Raji (cell line): ENCODE measurements at regions not wholly inside any gene's neighbourhood (a gene's known extent, or its start where the extent isn't known, plus 50 kb on each side); places are given as distances from the start of the nearest gene placed in this dataset.

ENCODE experiments used
- POLR2A ChIP-seq: IDR thresholded peaks from 2 replicates; pipeline ENCODE4 v1.6.1; 2011; ENCODE audit warnings: low read depth, low read length, control low read depth; ENCODE audit not compliant: insufficient read depth

GRCh38 chr13:106344342-106344741 lies 191.1 kb downstream of the EFNB2 start:
- TF ChIP-seq POLR2A: no peak

GRCh38 chr13:106343836-106344235 lies 191.6 kb downstream of the EFNB2 start:
- TF ChIP-seq POLR2A: no peak

- TF ChIP-seq POLR2A: no peak
Observed at GRCh38 chr13:106340249-106340648, 195.2 kb downstream of the EFNB2 start.

- TF ChIP-seq POLR2A: no peak
Observed at GRCh38 chr13:106337096-106337850, 198.2 kb downstream of the EFNB2 start.

GRCh38 chr13:106336668-106337067 lies 198.8 kb downstream of the EFNB2 start:
- no peak for TF ChIP-seq POLR2A

- TF ChIP-seq POLR2A: no peak
Observed at GRCh38 chr13:106332621-106333020, 202.8 kb downstream of the EFNB2 start.

- TF ChIP-seq POLR2A: no peak
Observed at GRCh38 chr13:106331116-106331515, 204.3 kb downstream of the EFNB2 start.

GRCh38 chr13:106329941-106330340 lies 205.5 kb downstream of the EFNB2 start:
- TF ChIP-seq POLR2A: no peak

- TF ChIP-seq POLR2A: no peak
Observed at GRCh38 chr13:106326751-106327150, 208.7 kb downstream of the EFNB2 start.

- no peak for TF ChIP-seq POLR2A
Observed at GRCh38 chr13:106324444-106324843, 211.0 kb downstream of the EFNB2 start.

- no peak for TF ChIP-seq POLR2A
Observed at GRCh38 chr13:106322628-106323027, 212.8 kb downstream of the EFNB2 start.

GRCh38 chr13:106318941-106319411 lies 216.5 kb downstream of the EFNB2 start:
- TF ChIP-seq POLR2A: no peak

GRCh38 chr13:106314417-106314816 lies 221.0 kb downstream of the EFNB2 start:
- no peak for TF ChIP-seq POLR2A

- no peak for TF ChIP-seq POLR2A
Observed at GRCh38 chr13:106311004-106311403, 224.5 kb downstream of the EFNB2 start.

- no peak for TF ChIP-seq POLR2A
Observed at GRCh38 chr13:106310291-106310865, 225.1 kb downstream of the EFNB2 start.

- no peak for TF ChIP-seq POLR2A
Observed at GRCh38 chr13:106306748-106307277, 228.6 kb downstream of the EFNB2 start.
